ENCODE measurements at regions not wholly inside any gene's neighbourhood (a gene's known extent, or its start where the extent isn't known, plus 50 kb on each side); places are given as distances from the start of the nearest gene placed in this dataset.

DNA sequence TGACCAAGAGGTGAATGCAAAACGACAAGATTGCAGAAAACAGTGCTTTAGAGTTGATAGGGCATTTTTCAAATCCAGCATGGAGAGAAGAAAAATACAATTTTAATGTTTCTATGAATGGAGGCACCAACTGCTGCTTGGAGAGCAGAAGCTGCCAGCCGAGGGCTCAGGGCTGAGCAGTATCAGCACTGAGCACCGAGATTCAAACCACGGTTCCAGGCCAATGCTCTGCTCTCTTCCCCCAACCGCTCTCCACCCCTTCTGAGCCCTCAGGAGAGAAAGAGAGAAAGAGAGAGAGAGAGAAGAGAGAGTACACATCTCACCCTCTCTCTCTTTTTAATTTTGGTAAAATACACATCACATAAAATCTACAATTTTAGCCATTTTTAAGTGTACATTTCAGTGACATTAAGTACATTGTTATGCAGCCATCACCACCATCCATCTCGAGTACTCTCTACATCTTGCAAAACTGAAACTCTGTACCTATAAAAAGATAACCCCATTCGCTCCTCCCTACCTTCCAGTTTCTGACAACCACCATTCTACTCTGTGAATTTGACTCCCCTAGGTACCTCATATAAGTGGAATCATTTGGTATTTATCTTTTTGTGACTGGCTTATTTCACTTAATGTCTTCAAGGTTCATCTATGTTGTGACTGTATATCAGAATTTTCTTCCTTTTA lies 333.3 kb downstream of the MIAT start:
- DNase-seq (ENCODE audit: insufficient read length, low spot score): no peak
- FAIRE-seq: no peak
- TF ChIP-seq, protein P1, sequence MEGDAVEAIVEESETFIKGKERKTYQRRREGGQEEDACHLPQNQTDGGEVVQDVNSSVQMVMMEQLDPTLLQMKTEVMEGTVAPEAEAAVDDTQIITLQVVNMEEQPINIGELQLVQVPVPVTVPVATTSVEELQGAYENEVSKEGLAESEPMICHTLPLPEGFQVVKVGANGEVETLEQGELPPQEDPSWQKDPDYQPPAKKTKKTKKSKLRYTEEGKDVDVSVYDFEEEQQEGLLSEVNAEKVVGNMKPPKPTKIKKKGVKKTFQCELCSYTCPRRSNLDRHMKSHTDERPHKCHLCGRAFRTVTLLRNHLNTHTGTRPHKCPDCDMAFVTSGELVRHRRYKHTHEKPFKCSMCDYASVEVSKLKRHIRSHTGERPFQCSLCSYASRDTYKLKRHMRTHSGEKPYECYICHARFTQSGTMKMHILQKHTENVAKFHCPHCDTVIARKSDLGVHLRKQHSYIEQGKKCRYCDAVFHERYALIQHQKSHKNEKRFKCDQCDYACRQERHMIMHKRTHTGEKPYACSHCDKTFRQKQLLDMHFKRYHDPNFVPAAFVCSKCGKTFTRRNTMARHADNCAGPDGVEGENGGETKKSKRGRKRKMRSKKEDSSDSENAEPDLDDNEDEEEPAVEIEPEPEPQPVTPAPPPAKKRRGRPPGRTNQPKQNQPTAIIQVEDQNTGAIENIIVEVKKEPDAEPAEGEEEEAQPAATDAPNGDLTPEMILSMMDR (IDR thresholded peaks at IDR 0.05; ENCODE audit: insufficient read depth, missing control alignments): no peak

DNA sequence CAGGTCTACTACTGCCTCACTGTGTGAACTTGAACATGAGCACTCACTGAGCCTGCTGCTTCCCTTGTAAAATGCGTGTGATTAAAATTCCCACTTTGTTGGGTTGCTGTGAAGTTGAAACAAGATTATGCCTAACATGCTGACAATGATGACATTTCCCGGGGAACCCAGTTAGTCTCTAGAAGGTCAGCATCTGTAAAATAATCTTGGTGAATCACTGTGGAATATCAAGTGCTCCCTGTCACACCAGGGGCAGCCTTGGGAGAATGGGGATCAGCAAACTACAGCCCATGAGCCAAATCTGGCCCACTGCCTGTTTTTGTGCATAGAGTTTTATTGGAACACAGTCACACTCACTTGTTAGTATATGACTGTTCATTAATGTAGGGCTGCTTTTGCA lies 335.2 kb downstream of the MIAT start:
- no peak for DNase-seq (ENCODE audit: insufficient read length, low spot score)
- FAIRE-seq: no peak
- TF ChIP-seq, protein P1 (IDR thresholded peaks at IDR 0.05; ENCODE audit: insufficient read depth, missing control alignments): no peak

DNA sequence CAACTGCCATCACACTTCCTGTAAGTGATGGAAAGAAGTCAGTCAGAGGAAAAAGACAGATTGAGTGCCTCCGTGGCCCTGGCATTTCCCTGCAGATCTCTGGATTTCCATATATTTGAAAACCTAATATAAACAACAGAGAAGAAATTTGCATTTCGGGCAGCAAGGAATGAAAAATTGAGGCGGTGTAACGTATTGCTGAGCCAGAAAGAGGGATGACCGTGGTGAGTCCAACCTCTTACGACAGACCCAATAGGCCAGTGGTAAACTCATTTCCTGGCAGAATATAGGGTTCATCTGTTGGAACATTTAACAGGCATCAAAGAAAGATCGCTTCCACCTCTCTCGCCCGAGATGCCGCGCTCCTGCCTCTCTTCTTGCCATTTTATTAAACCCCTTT lies 336.5 kb downstream of the MIAT start:
- no peak for FAIRE-seq
- TF ChIP-seq, protein P1 (IDR thresholded peaks at IDR 0.05; ENCODE audit: insufficient read depth, missing control alignments): no peak
- no peak for DNase-seq (ENCODE audit: insufficient read length, low spot score)

DNA sequence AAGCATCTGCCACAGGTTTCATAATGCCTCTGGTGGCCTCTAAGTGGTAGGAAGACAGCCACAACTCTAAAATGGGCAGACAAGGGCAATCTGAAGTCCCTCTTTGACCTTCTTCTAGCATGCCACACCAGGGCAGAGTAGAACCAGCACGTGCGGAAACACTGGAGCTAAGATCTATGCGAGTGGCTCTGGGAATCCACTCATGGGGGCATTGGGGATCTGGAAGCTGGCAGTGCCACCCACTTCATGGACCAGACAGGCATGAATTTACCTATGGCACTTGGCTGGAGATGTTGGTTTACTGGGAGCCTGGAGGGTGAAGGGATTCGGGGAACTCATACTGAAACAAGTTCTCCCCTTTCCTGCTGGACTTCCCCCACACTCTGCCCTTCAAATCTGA lies 337.4 kb downstream of the MIAT start:
- FAIRE-seq (no peak), DNase-seq (ENCODE audit: insufficient read length, low spot score) (no peak)
- TF ChIP-seq, protein P1 (IDR thresholded peaks at IDR 0.05; ENCODE audit: insufficient read depth, missing control alignments): no peak

DNA sequence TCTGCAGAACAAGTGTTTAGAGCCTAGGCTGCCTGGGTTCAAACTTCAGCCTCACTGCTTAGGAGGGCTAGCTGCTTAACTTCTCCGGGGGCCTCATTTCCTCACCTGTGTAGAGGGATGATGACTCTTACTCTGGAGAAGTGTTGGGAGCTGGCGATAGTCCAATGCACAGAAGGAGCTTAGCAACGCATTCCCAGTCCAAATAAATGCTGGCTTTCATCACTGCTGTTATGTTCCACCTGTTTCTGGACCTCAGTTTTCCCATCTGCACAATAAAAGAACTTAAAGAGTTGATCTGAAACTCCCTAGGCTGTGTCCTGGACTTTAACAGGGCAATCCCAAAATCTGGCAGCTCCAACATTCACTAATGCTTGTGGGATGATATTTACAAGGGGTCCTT lies 337.8 kb downstream of the MIAT start:
- no peak for FAIRE-seq
- TF ChIP-seq, protein P1 (IDR thresholded peaks at IDR 0.05; ENCODE audit: insufficient read depth, missing control alignments): no peak
- DNase-seq (ENCODE audit: insufficient read length, low spot score): no peak

DNA sequence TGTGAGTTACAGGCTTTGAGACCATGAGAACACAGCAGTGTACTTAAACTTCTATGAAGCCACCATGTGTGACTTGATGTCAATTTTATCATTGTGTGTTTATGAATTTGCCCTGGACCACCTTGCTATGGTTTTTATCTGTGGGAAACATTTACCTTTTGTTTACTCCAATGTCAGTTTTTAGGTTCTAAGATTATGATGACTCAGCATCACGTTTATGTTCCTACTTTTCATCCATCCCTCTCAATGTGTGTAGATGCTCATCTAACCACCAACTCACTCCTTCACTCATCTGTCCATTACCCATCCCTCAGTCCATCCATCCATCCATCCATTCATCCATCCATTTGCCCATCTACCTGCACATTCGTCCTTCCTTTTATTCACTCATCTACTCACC lies 338.8 kb downstream of the MIAT start:
- no peak for FAIRE-seq
- TF ChIP-seq, protein P1 (IDR thresholded peaks at IDR 0.05; ENCODE audit: insufficient read depth, missing control alignments): no peak
- no peak for DNase-seq (ENCODE audit: insufficient read length, low spot score)

DNA sequence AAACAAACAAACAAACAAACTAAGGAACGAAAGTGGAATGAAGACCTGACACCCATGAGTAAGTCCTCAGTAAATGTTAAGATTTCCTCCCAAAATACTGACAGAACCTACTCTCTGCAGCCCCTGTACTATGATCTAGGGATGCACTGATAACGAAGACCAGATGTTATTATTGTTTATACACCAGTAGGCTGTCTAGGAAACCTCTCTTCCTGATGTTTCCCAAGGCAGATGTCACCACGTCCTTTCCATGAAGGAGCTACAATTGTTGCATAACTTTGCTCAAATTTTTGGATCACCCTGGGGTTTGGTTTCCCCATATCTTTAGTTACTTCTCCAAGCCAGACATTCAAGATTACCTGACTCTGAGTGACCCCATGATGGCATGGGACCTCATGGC lies 340.7 kb downstream of the MIAT start:
- DNase-seq (ENCODE audit: insufficient read length, low spot score): no peak
- TF ChIP-seq, protein P1 (IDR thresholded peaks at IDR 0.05; ENCODE audit: insufficient read depth, missing control alignments): no peak
- no peak for FAIRE-seq

All from D721Med (cell line).